CD4-positive, alpha-beta memory T cell (primary cell): ENCODE measurements at regions not wholly inside any gene's neighbourhood (a gene's known extent, or its start where the extent isn't known, plus 50 kb on each side); places are given as distances from the start of the nearest gene placed in this dataset.
A peak's percentile ranks its signal among the peaks of the same experiment; 100 is the strongest.
"Not testable (repeated sequence)": the region's sequence is repeated elsewhere in the genome, so short reads cannot be mapped to it uniquely, and the experiment has no call there.

Source experiments
- CTCF ChIA-PET: fragments of 350-600 bp; sonication (Branson Sonifier 250); formaldehyde crosslinking; loops from one replicate; lab custom pipeline; 2021; ENCODE audit warnings: inconsistent platforms; ENCODE audit not compliant: partially characterized antibody; lab: Charles Lee
- POLR2A ChIA-PET: fragments of 350-600 bp; sonication (Branson Sonifier 250); formaldehyde crosslinking; loops from one replicate; lab custom pipeline; 2021; ENCODE audit not compliant: partially characterized antibody; lab: Charles Lee
- DNase-seq, 5 donors: peaks; one replicate each; pipeline versions ENCODE4 v3.0.0 to v3.0.0-alpha.2; 2020 to 2022; ENCODE audit warnings: mixed read lengths in 1 of 5
- H3K27ac ChIP-seq: one replicate; pipeline ENCODE4 v1.7.0; 2013; ENCODE audit warnings: low read depth, low read length
- H3K27me3 ChIP-seq: 2 replicates; pipeline ENCODE4 v1.7.0; 2013; ENCODE audit warnings: mild to moderate bottlenecking, low read length, moderate library complexity; ENCODE audit not compliant: insufficient read depth
- H3K36me3 ChIP-seq: 2 replicates; pipeline ENCODE4 v1.7.0; 2013; ENCODE audit warnings: mild to moderate bottlenecking, low read length, moderate library complexity; ENCODE audit not compliant: insufficient read depth
- H3K4me1 ChIP-seq: 2 replicates; pipeline ENCODE4 v1.7.0; 2013; ENCODE audit warnings: mild to moderate bottlenecking, low read length, moderate library complexity; ENCODE audit not compliant: insufficient read depth
- H3K4me3 ChIP-seq, 2 donors: one replicate each; pipeline ENCODE4 v1.7.0; 2013; ENCODE audit warnings: low read length in 2 of 2, mild to moderate bottlenecking in 1 of 2
- H3K9me3 ChIP-seq, 2 donors: one replicate each; pipeline ENCODE4 v1.7.0; 2013; ENCODE audit warnings: low read length in 2 of 2, control low read depth in 1 of 2; ENCODE audit not compliant: control insufficient read depth in 1 of 2
- H3K27ac Mint-ChIP-seq, 7 donors: one replicate each; pipeline ENCODE4 v1.8.0; 2020 to 2021; ENCODE audit warnings: mixed read lengths in 7 of 7, mild to moderate bottlenecking in 6 of 7, inconsistent platforms in 3 of 7, moderate library complexity in 3 of 7
- H3K27me3 Mint-ChIP-seq, 2 donors: one replicate each; pipeline ENCODE4 v1.8.0; 2020 to 2021; ENCODE audit warnings: mixed read lengths in 2 of 2
- H3K36me3 Mint-ChIP-seq, 2 donors: one replicate each; pipeline ENCODE4 v1.8.0; 2020 to 2021; ENCODE audit warnings: mixed read lengths in 2 of 2, inconsistent platforms in 1 of 2, mild to moderate bottlenecking in 1 of 2
- H3K4me1 Mint-ChIP-seq, 4 donors: one replicate each; pipeline ENCODE4 v1.8.0; 2020 to 2021; ENCODE audit warnings: mixed read lengths in 4 of 4, mild to moderate bottlenecking in 1 of 4
- H3K4me3 Mint-ChIP-seq, 8 donors: one replicate each; pipeline ENCODE4 v1.8.0; 2020 to 2021; ENCODE audit warnings: mixed read lengths in 8 of 8, mild to moderate bottlenecking in 7 of 8, moderate library complexity in 6 of 8, inconsistent platforms in 3 of 8
- H3K9me3 Mint-ChIP-seq, 8 donors: one replicate each; pipeline ENCODE4 v1.8.0; 2020 to 2021; ENCODE audit warnings: mixed read lengths in 8 of 8, mild to moderate bottlenecking in 5 of 8, inconsistent platforms in 3 of 8, moderate library complexity in 1 of 8
- intact Hi-C: fragments of 100-400 bp; cut with micrococcal nuclease; formaldehyde crosslinking; loops from one replicate; pipeline ENCODE4 v1.15.1; 2023

DNA sequence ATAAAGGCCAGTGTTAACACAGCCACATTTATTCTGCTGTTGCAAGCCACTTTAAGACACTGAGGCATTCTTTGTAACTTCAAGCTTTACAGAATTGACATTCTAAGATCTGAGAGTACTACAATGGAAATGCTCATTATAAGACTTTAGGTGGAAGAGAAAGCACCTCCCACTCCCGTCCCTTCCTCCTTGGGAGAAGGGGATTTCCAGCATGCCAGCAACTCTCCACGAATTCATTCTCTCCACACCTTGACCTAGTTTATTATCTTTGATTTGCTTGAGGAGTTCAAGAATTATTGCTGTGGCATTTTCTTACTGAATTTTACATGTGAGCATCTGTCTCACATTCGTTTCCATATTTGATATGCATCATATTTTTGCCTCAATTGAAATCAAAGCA, 644.4 kb upstream of the MIS18BP1 start:
- no peak overlapping the region for H3K27ac Mint-ChIP-seq
- H3K36me3 Mint-ChIP-seq = no peaks in the 10 kb centered on the region
- no peaks in the 10 kb centered on the region for H3K9me3 ChIP-seq
- H3K27ac ChIP-seq = no peak overlapping the region
- no peaks in the 10 kb centered on the region for H3K4me1 ChIP-seq
- intact Hi-C loops = no loop called here
- peaks cover 0 to 15% (median 4%) of the 10 kb centered on the region in 8 donors for H3K9me3 Mint-ChIP-seq
- no peaks in the 10 kb centered on the region for H3K36me3 ChIP-seq
- CTCF ChIA-PET = no interaction called here
- no peak overlapping the region for H3K4me3 Mint-ChIP-seq
- no peak overlapping the region for H3K4me3 ChIP-seq
- H3K4me1 Mint-ChIP-seq = no peaks in the 10 kb centered on the region
- no peaks in the 10 kb centered on the region for H3K27me3 Mint-ChIP-seq
- DNase-seq = no peak
- no peaks in the 10 kb centered on the region for H3K27me3 ChIP-seq
- POLR2A ChIA-PET = no interaction called here

DNA sequence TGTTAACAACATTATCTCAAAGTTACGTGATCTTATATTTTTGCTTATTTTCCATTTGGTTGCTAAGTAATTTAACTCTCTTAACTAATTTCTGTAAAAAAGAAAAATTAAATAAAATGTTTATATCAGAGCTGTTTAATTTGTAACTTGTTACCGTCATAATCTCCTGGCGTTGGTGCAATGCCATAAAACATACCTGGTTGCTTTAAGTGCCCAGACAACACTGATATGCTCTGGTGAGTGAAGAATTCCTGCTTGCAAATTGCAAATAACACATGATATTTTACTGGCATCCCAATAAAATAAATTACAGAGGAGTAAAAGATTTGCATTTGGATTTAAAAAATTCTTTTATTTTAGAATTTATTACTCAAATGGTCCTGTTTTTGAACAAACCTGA, 640.1 kb upstream of the MIS18BP1 start:
- Mint-ChIP-seq H3K9me3 (peaks cover 2 to 22% (median 15%) of the 10 kb centered on the region in 8 donors), H3K27me3 (no peaks in the 10 kb centered on the region), H3K4me3 (no peak overlapping the region), H3K4me1 (no peaks in the 10 kb centered on the region), H3K27ac (no peak overlapping the region), H3K36me3 (no peaks in the 10 kb centered on the region)
- ChIA-PET POLR2A (no interaction called here), CTCF (no interaction called here)
- Histone ChIP-seq H3K4me1 (no peaks in the 10 kb centered on the region), H3K27me3 (no peaks in the 10 kb centered on the region), H3K27ac (no peak overlapping the region), H3K36me3 (no peaks in the 10 kb centered on the region), H3K4me3 (no peak overlapping the region), H3K9me3 (no peaks in the 10 kb centered on the region)
- intact Hi-C loops = no loop called here
- no peak for DNase-seq

DNA sequence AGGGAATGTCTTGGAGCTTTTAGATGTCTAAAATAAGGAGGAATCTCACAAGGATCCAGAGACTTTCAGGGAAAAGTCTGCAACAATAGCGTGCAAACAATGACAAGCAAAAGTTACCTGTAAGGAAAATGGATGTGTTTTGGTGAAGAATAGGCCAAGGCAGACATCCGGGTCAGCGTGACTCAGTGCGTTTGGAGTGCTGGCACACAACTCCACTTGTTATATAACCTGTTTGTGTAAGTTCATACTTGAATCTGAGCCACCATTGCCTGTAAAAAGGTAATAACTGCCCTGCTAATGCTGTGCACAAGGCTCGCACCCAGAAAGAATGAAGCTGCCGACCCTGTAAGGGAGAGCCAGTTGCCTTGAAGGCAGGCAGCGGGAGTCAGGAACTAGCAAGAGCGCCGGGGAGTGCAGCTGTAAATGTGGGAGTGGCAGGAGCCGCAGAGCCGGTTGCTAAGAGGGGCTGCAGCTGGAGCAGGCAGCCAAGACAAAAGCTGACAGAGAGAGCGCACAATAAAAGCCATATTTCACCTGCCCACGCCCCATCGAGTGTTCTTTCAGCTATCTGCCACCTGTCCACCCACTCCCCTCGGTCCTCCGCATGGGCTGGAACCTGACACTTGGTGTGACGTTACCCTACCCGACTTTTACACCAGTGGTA, 638.5 kb upstream of the MIS18BP1 start:
- DNase-seq = no peak
- Histone ChIP-seq H3K4me3 (no peak overlapping the region), H3K27me3 (no peaks in the 10 kb centered on the region), H3K27ac (no peak overlapping the region), H3K36me3 (no peaks in the 10 kb centered on the region), H3K9me3 (no peaks in the 10 kb centered on the region), H3K4me1 (no peaks in the 10 kb centered on the region)
- intact Hi-C loops = no loop called here
- ChIA-PET POLR2A (no interaction called here), CTCF (no interaction called here)
- Mint-ChIP-seq H3K27ac (no peak overlapping the region), H3K27me3 (no peaks in the 10 kb centered on the region), H3K36me3 (no peaks in the 10 kb centered on the region), H3K4me1 (no peaks in the 10 kb centered on the region), H3K4me3 (no peak overlapping the region), H3K9me3 (peaks cover 2 to 22% (median 12%) of the 10 kb centered on the region in 8 donors)

DNA sequence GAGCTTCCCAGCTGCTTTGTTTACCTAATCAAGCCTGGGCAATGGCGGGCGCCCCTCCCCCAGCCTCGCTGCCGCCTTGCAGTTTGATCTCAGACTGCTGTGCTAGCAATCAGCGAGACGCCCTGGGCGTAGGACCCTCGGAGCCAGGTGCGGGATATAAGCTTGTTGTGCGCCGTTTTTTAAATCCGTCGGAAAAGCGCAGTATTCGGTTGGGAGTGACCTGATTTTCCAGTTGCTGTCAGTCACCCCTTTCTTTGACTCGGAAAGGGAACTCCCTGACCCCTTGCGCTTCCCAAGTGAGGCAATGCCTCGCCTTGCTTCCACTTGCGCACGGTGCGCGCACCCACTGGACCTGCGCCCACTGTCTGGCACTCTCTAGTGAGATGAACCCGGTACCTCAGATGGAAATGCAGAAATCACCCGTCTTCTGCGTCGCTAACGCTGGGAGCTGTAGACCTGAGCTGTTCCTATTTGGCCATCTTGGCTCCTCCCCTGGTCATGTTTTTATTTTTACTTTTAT, 635.8 kb upstream of the MIS18BP1 start:
- POLR2A ChIA-PET, H3K4me1 ChIP-seq, H3K4me3 ChIP-seq, H3K36me3 Mint-ChIP-seq, intact Hi-C loops, H3K4me3 Mint-ChIP-seq, H3K27ac ChIP-seq, H3K4me1 Mint-ChIP-seq, H3K9me3 ChIP-seq, DNase-seq, CTCF ChIA-PET, H3K36me3 ChIP-seq, H3K27me3 ChIP-seq, H3K27me3 Mint-ChIP-seq: not testable (repeated sequence)
- peak overlapping the region in 1 of 7 donors; percentile 43 for H3K27ac Mint-ChIP-seq
- peaks cover 2 to 20% (median 12%) of the 10 kb centered on the region in 8 donors for H3K9me3 Mint-ChIP-seq

DNA sequence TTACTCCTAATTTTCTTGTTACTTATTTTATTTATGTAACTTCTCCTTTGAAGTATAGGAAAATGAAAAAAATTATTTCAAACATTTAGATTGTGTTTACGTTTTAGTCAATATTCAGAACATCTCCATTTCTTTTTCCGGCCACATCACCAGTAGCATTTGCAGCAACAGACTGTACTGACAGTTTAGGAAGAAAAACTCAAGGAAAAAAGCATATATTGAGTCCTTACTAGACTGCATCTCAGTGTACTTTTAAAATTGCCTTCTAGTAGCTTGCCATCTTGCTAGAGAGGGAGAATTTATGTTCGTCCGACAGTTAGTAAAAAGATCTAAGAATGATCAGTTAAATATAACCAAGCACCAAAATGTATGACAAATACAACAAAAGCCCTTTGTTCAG, 625.0 kb upstream of the MIS18BP1 start:
- DNase-seq = no peak
- Histone ChIP-seq H3K36me3 (no peaks in the 10 kb centered on the region), H3K4me1 (no peaks in the 10 kb centered on the region), H3K9me3 (no peaks in the 10 kb centered on the region), H3K27ac (no peak overlapping the region), H3K4me3 (no peak overlapping the region), H3K27me3 (no peaks in the 10 kb centered on the region)
- no peaks in the 10 kb centered on the region for H3K4me1 Mint-ChIP-seq
- no peaks in the 10 kb centered on the region for H3K27me3 Mint-ChIP-seq
- no peaks in the 10 kb centered on the region for H3K36me3 Mint-ChIP-seq
- ChIA-PET CTCF (no interaction called here), POLR2A (no interaction called here)
- no peak overlapping the region for H3K27ac Mint-ChIP-seq
- H3K4me3 Mint-ChIP-seq = no peak overlapping the region
- H3K9me3 Mint-ChIP-seq = peaks cover 0 to 17% (median 5%) of the 10 kb centered on the region in 8 donors
- intact Hi-C loops = no loop called here

DNA sequence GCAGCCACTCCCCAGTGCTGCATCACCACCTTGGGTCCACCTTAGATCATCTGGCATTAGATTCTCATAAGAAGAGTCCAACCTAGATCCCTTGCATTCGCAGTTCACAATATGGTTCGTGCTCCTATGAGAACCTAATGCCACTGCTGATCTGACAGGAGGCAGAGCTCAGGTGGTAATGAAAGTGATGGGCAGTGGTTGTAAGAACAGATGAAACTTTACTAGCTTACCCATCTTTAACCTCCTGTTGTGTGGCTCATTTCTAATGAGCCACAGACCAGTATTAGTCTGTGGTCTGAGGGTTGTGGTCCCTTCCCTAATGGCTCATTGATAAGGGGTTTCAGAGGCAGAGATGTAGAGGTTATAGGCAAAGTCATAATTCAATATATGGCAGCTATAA, 615.9 kb upstream of the MIS18BP1 start:
- Histone ChIP-seq H3K4me3 (no peak overlapping the region), H3K27me3 (no peaks in the 10 kb centered on the region), H3K36me3 (no peaks in the 10 kb centered on the region), H3K4me1 (no peaks in the 10 kb centered on the region), H3K27ac (no peak overlapping the region), H3K9me3 (no peaks in the 10 kb centered on the region)
- intact Hi-C loops = no loop called here
- no peaks in the 10 kb centered on the region for H3K36me3 Mint-ChIP-seq
- ChIA-PET CTCF (interaction anchor here (1.7 kb wide), 1 partner anchor 17 kb away, joined by 3 read pairs; no protein-coding TSS in a partner anchor), POLR2A (no interaction called here)
- no peaks in the 10 kb centered on the region for H3K4me1 Mint-ChIP-seq
- peak overlapping the region in 1 of 7 donors; percentile 3 for H3K27ac Mint-ChIP-seq
- DNase-seq = no peak
- H3K9me3 Mint-ChIP-seq = peaks cover 4 to 41% (median 18%) of the 10 kb centered on the region in 8 donors
- H3K27me3 Mint-ChIP-seq = no peaks in the 10 kb centered on the region
- H3K4me3 Mint-ChIP-seq = no peak overlapping the region

DNA sequence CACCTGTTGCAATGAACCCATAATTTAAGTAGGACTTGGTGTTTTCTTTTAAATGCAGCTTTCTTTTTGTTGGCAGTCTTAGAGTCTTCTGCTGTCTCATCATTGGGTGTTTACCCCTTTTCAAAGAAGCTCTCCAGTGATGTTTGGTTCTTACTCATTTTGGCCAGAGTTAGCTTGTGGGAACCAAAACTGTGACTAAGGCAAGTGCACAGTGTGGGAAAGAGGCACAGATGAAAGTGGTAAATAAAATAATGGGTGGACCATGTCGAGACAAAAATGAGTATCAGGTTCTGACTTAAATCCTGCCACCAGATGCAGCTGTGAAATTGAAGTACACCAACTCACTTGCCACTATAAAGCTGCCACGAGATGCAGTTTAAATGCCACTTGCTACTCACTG, 615.4 kb upstream of the MIS18BP1 start:
- no peak overlapping the region for H3K4me3 ChIP-seq
- Mint-ChIP-seq H3K9me3 (peaks cover 4 to 41% (median 17%) of the 10 kb centered on the region in 8 donors), H3K4me3 (no peak overlapping the region), H3K27ac (no peak overlapping the region), H3K4me1 (no peaks in the 10 kb centered on the region), H3K27me3 (no peaks in the 10 kb centered on the region), H3K36me3 (no peaks in the 10 kb centered on the region)
- intact Hi-C loops = no loop called here
- no peaks in the 10 kb centered on the region for H3K36me3 ChIP-seq
- POLR2A ChIA-PET = no interaction called here
- CTCF ChIA-PET = interaction anchor here (1.7 kb wide), 1 partner anchor 16 kb away, joined by 3 read pairs; no protein-coding TSS in a partner anchor
- no peak for DNase-seq
- no peaks in the 10 kb centered on the region for H3K4me1 ChIP-seq
- H3K27me3 ChIP-seq = no peaks in the 10 kb centered on the region
- no peaks in the 10 kb centered on the region for H3K9me3 ChIP-seq
- no peak overlapping the region for H3K27ac ChIP-seq
